AG09319 (cell line): ENCODE measurements at regions not wholly inside any gene's neighbourhood (a gene's known extent, or its start where the extent isn't known, plus 50 kb on each side); places are given as distances from the start of the nearest gene placed in this dataset.

Source experiments
- DNase-seq: peaks from one replicate; pipeline ENCODE4 v3.0.0-alpha.2; 2010; ENCODE audit warnings: low read depth; ENCODE audit errors: extremely low read depth
- CTCF ChIP-seq: IDR thresholded peaks from 2 replicates; pipeline ENCODE4 v1.5.1; 2011; ENCODE audit warnings: low read depth, mild to moderate bottlenecking, inconsistent platforms, low read length, moderate library complexity

- no peak for TF ChIP-seq CTCF
- DNase-seq: no peak
Observed at GRCh38 chr10:51023636-51024035, 50.7 kb upstream of the PRKG1 start.
